Activated CD8-positive, alpha-beta T cell treated with anti-CD3 and anti-CD28 coated beads for 36 hours (primary cell): ENCODE measurements at regions not wholly inside any gene's neighbourhood (a gene's known extent, or its start where the extent isn't known, plus 50 kb on each side); places are given as distances from the start of the nearest gene placed in this dataset.

Source experiments
- ATAC-seq: fragments of 200-7000 bp; cut with Tn5 transposase; one replicate; pipeline ENCODE4 v1.10.0; 2021; ENCODE audit warnings: mild to moderate bottlenecking, moderate library complexity
- CTCF ChIA-PET: fragments of 350-600 bp; sonication (Branson Sonifier 250); formaldehyde crosslinking; loops from one replicate; lab custom pipeline; 2021; ENCODE audit warnings: antibody characterized with exemption; lab: Charles Lee
- POLR2A ChIA-PET: fragments of 350-600 bp; sonication (Branson Sonifier 250); formaldehyde crosslinking; loops from one replicate; lab custom pipeline; 2021; ENCODE audit warnings: antibody characterized with exemption; lab: Charles Lee
- DNase-seq: peaks from one replicate; pipeline ENCODE4 v3.0.0-alpha.2; 2020
- H3K27ac Mint-ChIP-seq: one replicate; pipeline ENCODE4 v1.8.0; 2021; ENCODE audit warnings: mild to moderate bottlenecking, mixed read lengths
- H3K27me3 Mint-ChIP-seq: one replicate; pipeline ENCODE4 v1.8.0; 2021; ENCODE audit warnings: mixed read lengths
- H3K36me3 Mint-ChIP-seq: one replicate; pipeline ENCODE4 v1.8.0; 2021; ENCODE audit warnings: low read depth, mixed read lengths
- H3K4me1 Mint-ChIP-seq: one replicate; pipeline ENCODE4 v1.8.0; 2021; ENCODE audit warnings: low read depth, mixed read lengths
- H3K4me3 Mint-ChIP-seq: one replicate; pipeline ENCODE4 v1.8.0; 2021; ENCODE audit warnings: mild to moderate bottlenecking, moderate library complexity, mixed read lengths
- H3K9me3 Mint-ChIP-seq: one replicate; pipeline ENCODE4 v1.8.0; 2021; ENCODE audit warnings: mixed read lengths
- intact Hi-C: fragments of 100-400 bp; cut with micrococcal nuclease; formaldehyde crosslinking; loops from one replicate; pipeline ENCODE4 v1.10.0; 2022
- TF ChIP-seq, protein P1 (sequence below): fragments of 200-600 bp; IDR thresholded peaks from one replicate; pipeline ENCODE4 v1.8.0; 2022; ENCODE audit warnings: antibody characterized with exemption, mild to moderate bottlenecking

DNA sequence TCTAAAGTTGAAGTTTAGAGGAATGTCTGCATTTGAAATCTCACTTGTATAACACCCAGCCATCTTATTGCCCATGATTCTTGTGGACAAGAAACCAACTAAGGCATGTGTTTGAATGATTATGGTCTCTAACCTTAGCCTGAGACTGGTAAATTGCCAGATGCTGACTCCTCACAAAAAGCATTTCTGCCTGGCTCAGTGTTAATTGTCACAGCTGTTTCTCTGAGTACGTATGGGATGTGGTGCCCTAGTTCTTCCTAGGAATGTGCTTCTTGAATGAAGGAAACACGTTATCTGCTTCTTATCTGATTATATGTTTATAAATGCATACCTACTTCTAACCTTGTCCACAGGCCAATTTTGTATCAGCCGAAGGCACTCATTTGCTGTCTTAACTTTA, 63.1 kb upstream of the NDP start:
- POLR2A ChIA-PET = no interaction called here

DNA sequence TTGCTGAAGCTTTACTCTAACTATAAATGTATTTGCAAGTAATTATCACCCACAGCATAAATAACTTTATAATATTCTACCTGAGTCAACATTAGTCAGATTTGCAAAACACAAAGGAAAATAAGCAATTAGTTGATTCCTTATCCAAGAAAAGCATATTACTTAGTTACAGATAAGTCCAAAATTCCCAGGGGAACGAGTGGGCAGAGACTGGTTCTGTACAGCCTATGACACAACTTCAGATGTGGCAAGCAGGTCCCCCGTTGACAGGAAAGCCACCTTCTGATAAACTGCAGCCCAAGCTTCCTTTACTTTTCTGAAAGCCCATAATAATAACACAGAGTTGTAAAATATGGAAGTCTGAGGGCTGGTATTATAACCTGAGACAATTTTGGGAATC, 62.4 kb upstream of the NDP start:
- DNase-seq (no peak), ATAC-seq (no peak)
- Mint-ChIP-seq H3K36me3 (no peaks in the 10 kb centered on the region), H3K27me3 (no peaks in the 10 kb centered on the region), H3K4me1 (peaks cover 9% of the 10 kb centered on the region), H3K9me3 (no peaks in the 10 kb centered on the region), H3K27ac (no peak overlapping the region), H3K4me3 (no peak overlapping the region)
- intact Hi-C loops = no loop called here
- POLR2A ChIA-PET = no interaction called here
- TF ChIP-seq, protein P1, sequence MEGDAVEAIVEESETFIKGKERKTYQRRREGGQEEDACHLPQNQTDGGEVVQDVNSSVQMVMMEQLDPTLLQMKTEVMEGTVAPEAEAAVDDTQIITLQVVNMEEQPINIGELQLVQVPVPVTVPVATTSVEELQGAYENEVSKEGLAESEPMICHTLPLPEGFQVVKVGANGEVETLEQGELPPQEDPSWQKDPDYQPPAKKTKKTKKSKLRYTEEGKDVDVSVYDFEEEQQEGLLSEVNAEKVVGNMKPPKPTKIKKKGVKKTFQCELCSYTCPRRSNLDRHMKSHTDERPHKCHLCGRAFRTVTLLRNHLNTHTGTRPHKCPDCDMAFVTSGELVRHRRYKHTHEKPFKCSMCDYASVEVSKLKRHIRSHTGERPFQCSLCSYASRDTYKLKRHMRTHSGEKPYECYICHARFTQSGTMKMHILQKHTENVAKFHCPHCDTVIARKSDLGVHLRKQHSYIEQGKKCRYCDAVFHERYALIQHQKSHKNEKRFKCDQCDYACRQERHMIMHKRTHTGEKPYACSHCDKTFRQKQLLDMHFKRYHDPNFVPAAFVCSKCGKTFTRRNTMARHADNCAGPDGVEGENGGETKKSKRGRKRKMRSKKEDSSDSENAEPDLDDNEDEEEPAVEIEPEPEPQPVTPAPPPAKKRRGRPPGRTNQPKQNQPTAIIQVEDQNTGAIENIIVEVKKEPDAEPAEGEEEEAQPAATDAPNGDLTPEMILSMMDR = no peak
- CTCF ChIA-PET = no interaction called here

More for the DNA sequence above, 63.1 kb upstream of the NDP start:
- intact Hi-C loops = no loop called here
- Mint-ChIP-seq H3K9me3 (no peaks in the 10 kb centered on the region), H3K27ac (no peak overlapping the region), H3K27me3 (no peaks in the 10 kb centered on the region), H3K4me3 (no peak overlapping the region), H3K4me1 (peaks cover 8% of the 10 kb centered on the region), H3K36me3 (no peaks in the 10 kb centered on the region)
- DNase-seq (no peak), ATAC-seq (no peak)
- TF ChIP-seq, protein P1 = no peak
- CTCF ChIA-PET = no interaction called here

DNA sequence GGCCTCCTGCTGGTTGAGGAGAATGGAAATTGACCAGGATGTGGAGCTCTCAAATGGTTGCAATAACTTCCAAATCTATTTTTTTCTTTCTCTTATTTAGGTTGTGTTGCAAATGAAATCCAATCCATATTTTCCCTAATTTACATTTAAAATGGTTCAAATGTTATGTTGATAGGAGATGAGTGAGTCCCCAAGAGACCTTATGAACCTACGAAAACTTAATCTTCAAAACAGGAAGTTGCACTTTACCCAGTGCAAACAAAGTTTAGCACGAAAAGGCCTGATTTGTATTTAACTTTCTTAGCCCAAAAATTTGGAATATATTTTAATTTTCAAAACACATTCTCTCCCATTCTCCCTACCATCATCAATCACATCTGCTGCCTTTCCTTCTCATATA, 59.3 kb upstream of the NDP start:
- POLR2A ChIA-PET = no interaction called here
- Mint-ChIP-seq H3K4me3 (no peak overlapping the region), H3K27me3 (no peaks in the 10 kb centered on the region), H3K27ac (peak overlapping the region; percentile 61), H3K9me3 (no peaks in the 10 kb centered on the region), H3K36me3 (no peaks in the 10 kb centered on the region), H3K4me1 (peaks cover 10% of the 10 kb centered on the region)
- intact Hi-C loops = no loop called here
- TF ChIP-seq, protein P1 = no peak
- CTCF ChIA-PET = no interaction called here
- no peak for DNase-seq
- no peak for ATAC-seq

DNA sequence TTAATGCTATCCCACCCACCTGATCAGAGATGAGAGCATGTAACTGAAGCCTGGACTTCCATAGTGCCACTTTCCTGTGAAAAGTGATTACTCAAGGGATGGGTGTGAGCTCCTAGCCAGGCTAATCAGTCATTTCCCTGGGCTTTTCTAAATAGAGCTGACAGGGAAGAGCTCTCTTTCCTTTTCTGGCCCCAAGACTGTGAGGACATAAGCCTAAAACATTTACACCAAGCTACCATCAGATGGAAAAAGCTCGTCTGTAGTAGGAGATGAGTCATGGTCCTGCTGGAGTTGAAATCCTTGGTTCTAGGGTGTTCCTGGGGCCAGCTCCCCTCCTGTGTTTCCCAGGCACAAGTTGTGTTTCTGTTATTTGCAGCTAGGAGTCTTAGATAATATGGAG, 52.4 kb upstream of the NDP start:
- H3K4me3 Mint-ChIP-seq = no peak overlapping the region
- H3K27me3 Mint-ChIP-seq = no peaks in the 10 kb centered on the region
- TF ChIP-seq, protein P1 = no peak
- CTCF ChIA-PET = interaction anchor here (0.6 to 2.9 kb wide), 5 partner anchors 9 to 218 kb away, joined by 3 to 15 read pairs (median 4); no protein-coding TSS in a partner anchor
- peaks cover under 1% of the 10 kb centered on the region for H3K4me1 Mint-ChIP-seq
- no peak for ATAC-seq
- intact Hi-C loops = no loop called here
- POLR2A ChIA-PET = no interaction called here
- DNase-seq = no peak
- no peaks in the 10 kb centered on the region for H3K36me3 Mint-ChIP-seq
- H3K9me3 Mint-ChIP-seq = no peaks in the 10 kb centered on the region
- no peak overlapping the region for H3K27ac Mint-ChIP-seq
